ENCODE measurements at regions not wholly inside any gene's neighbourhood (a gene's known extent, or its start where the extent isn't known, plus 50 kb on each side); places are given as distances from the start of the nearest gene placed in this dataset.

GRCh38 chr14:84131924-84132323 lies 1398.0 kb upstream of the FLRT2 start:
- no peak for TF ChIP-seq SP1 (IDR thresholded peaks at IDR 0.05)
- no peak for TF ChIP-seq ELF4 (IDR thresholded peaks at IDR 0.05)
- no peak for TF ChIP-seq L3MBTL2 (conservative IDR thresholded peaks at IDR 0.05)
- TF ChIP-seq LEF1 (IDR thresholded peaks at IDR 0.05; ENCODE audit: borderline replicate concordance) = no peak
- TF ChIP-seq FOXM1 (IDR thresholded peaks at IDR 0.05; ENCODE audit: borderline replicate concordance) = no peak
- TF ChIP-seq BHLHE40 (IDR thresholded peaks at IDR 0.05; ENCODE audit: borderline replicate concordance) = no peak
- TF ChIP-seq HDGF (IDR thresholded peaks at IDR 0.05; ENCODE audit: borderline replicate concordance) = no peak
- TF ChIP-seq ZNF384 (IDR thresholded peaks at IDR 0.05) = no peak
- TF ChIP-seq CTBP1 (IDR thresholded peaks at IDR 0.05; ENCODE audit: borderline replicate concordance) = no peak
- TF ChIP-seq FOXA1 (IDR thresholded peaks at IDR 0.05) = no peak
- TF ChIP-seq SUZ12 (IDR thresholded peaks at IDR 0.05) = no peak
